Activated naive CD8-positive, alpha-beta T cell treated with anti-CD3 and anti-CD28 coated beads, Interleukin-2, amount 10 ng/mL, durations not matched to agents 7 days and 5 days (primary cell): ENCODE measurements at regions not wholly inside any gene's neighbourhood (a gene's known extent, or its start where the extent isn't known, plus 50 kb on each side); places are given as distances from the start of the nearest gene placed in this dataset.

Source experiments
- ATAC-seq: fragments of 150-1000 bp; cut with Tn5 transposase; one replicate; pipeline ENCODE4 v1.10.0; 2021; ENCODE audit warnings: low read depth, moderate library complexity
- POLR2A ChIA-PET: fragments of 350-600 bp; sonication (Branson Sonifier 250); formaldehyde crosslinking; loops from one replicate; lab custom pipeline; 2021; ENCODE audit warnings: antibody characterized with exemption; lab: Charles Lee
- DNase-seq: peaks from one replicate; pipeline ENCODE4 v3.0.0; 2021
- H3K27ac Mint-ChIP-seq: one replicate; pipeline ENCODE4 v1.8.0; 2022; ENCODE audit warnings: mild to moderate bottlenecking, mixed read lengths
- H3K27me3 Mint-ChIP-seq: one replicate; pipeline ENCODE4 v1.8.0; 2022; ENCODE audit warnings: mild to moderate bottlenecking, moderate library complexity, mixed read lengths
- H3K36me3 Mint-ChIP-seq: one replicate; pipeline ENCODE4 v1.8.0; 2021; ENCODE audit warnings: mild to moderate bottlenecking, mixed read lengths
- H3K4me1 Mint-ChIP-seq: one replicate; pipeline ENCODE4 v1.8.0; 2021; ENCODE audit warnings: mixed read lengths
- H3K4me3 Mint-ChIP-seq: one replicate; pipeline ENCODE4 v1.8.0; 2022; ENCODE audit warnings: mild to moderate bottlenecking, moderate library complexity, mixed read lengths
- H3K9me3 Mint-ChIP-seq: one replicate; pipeline ENCODE4 v1.8.0; 2021; ENCODE audit warnings: mixed read lengths

DNA sequence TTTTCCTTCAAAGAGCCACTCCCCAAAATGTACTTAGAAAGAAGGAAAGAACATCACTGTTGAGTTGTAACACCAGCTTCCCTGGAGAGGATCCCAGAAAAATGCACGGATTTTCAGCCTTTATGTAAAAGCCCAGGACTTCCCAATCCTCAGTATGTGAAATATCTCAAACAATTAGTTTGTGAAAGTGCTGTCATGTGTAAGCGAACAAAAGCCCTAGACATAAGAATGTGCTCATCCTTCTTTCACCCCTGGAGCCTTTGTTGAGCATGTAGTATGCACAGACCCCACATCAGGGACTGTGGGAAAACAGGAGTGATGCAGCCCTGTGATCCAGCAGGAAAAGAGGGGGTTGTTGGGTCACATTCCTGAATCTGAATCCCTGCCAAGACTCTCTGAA lies 441.4 kb upstream of the ZNF507 start:
- H3K4me1 Mint-ChIP-seq, result no peaks in the 10 kb centered on the region
- DNase-seq (no peak), ATAC-seq (no peak)
- no peaks in the 10 kb centered on the region for H3K36me3 Mint-ChIP-seq
- no peak overlapping the region for H3K27ac Mint-ChIP-seq
- H3K27me3 Mint-ChIP-seq, result no peaks in the 10 kb centered on the region
- peaks cover 1% of the 10 kb centered on the region for H3K9me3 Mint-ChIP-seq
- POLR2A ChIA-PET, result no interaction called here
- H3K4me3 Mint-ChIP-seq, result no peak overlapping the region

DNA sequence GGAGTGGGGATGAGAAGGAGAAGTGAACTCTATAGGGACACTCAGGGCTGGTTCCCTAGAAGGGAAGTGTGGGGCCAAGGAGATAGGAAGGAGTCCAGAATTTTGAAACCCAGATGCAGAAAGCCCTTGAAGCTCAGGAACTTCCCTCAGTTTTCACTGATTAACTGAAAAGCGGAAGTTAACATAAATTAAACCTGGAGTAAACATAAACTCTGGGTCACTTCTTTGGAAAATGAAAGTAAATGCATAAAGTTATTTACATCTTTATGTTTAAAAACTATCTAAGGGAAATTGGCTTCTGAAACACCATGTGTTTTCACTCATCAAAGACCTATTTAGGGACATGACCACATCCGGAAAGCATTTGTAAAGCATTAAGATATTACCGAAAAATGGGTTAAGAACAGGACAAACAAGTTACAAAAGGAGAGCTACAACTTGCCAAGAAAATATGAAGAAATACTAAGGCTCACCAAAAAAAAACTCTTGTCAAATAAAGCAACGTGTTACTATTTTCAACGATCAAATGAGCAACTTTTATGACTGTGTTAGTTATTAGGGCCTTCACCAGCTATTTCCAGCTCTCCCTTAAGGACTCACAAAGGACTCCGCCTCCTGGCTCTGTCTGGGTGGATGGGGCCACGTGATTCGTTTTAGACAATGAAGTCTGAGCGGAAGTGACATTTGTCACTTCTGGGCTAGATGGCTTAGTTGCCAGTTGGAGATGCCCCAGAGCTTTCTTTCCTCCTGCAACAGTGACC lies 439.1 kb upstream of the ZNF507 start:
- no peaks in the 10 kb centered on the region for H3K4me1 Mint-ChIP-seq
- peaks cover 1% of the 10 kb centered on the region for H3K9me3 Mint-ChIP-seq
- no peak for ATAC-seq
- H3K27ac Mint-ChIP-seq, result no peak overlapping the region
- no peaks in the 10 kb centered on the region for H3K36me3 Mint-ChIP-seq
- H3K27me3 Mint-ChIP-seq, result no peaks in the 10 kb centered on the region
- no peak overlapping the region for H3K4me3 Mint-ChIP-seq
- no peak for DNase-seq
- POLR2A ChIA-PET, result no interaction called here

DNA sequence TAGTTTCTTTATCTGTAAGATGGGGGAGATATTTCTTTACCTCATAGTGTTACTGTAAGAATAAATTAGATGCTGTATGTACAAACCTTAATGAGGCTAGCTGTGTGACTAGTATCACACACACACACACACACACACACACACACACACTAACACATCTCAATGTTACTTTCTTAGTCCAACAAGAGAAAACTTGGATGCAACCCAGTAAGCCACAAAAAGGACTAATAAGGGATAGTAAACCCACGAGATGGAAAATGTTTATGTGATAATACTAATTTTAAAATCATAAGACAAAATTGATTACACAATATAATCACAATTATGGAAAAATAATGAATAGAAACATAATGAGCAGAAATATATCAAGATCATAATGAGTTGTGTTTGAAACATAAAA lies 437.7 kb upstream of the ZNF507 start:
- H3K4me1 Mint-ChIP-seq, result no peaks in the 10 kb centered on the region
- POLR2A ChIA-PET, result no interaction called here
- DNase-seq (no peak), ATAC-seq (no peak)
- no peaks in the 10 kb centered on the region for H3K36me3 Mint-ChIP-seq
- peaks cover 1% of the 10 kb centered on the region for H3K9me3 Mint-ChIP-seq
- no peak overlapping the region for H3K4me3 Mint-ChIP-seq
- H3K27ac Mint-ChIP-seq, result no peak overlapping the region
- no peaks in the 10 kb centered on the region for H3K27me3 Mint-ChIP-seq

DNA sequence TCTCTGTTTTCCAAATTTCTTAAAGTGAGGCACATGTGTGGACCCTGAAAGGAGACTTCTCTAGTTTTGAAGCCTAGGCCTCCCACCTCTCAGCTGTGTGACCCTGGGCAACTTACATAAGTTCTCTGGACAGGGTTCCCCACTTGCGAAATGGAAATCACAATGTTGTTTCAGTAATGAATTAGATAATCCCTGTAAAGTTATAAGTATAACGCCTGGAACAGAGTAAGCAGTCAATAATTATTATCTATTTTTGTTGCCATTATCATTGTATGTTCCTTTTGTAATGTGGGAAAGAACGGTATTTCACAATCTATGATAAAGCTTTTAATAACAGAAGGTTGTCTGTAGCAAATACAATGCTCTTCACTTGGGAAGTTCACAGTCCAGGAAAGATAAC lies 437.3 kb upstream of the ZNF507 start:
- Mint-ChIP-seq H3K36me3 (no peaks in the 10 kb centered on the region), H3K9me3 (no peaks in the 10 kb centered on the region), H3K27me3 (no peaks in the 10 kb centered on the region), H3K4me3 (no peak overlapping the region), H3K4me1 (no peaks in the 10 kb centered on the region), H3K27ac (no peak overlapping the region)
- POLR2A ChIA-PET, result no interaction called here
- no peak for ATAC-seq
- DNase-seq, result no peak

DNA sequence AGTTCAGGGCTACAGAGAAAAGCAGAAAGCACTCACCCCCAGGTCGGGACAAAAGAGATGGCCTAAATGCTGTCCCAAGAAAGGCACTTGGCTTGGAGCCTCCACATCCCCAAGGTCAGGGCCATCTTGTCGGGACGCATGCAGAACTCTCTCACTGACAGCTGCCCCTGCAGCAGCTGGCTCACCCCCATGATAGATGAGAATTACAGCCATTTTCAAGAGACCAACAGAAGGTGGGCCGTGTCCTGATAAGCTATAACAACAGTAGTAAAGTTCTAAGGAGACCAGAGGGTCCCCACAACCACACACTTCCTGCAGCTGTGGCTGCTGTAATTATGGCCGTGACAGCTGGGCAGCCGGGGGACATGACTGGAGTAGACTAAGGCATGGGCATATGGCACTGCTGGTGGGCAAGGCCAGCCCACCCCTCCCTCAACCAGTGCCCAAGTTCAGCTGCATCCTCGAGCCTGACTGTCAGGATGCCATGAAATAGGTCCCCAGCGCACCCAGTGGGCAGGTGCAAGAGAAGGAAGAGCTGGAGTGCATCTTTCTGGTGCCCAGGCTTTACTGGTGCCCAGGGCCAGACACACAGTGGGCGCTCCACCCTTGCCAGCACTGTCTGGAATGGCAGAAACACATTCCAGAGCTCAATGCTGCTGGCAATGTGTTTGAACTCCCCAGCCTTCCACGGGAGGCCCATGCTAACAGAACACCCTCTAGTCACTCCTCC lies 436.7 kb upstream of the ZNF507 start:
- H3K27me3 Mint-ChIP-seq, result no peaks in the 10 kb centered on the region
- DNase-seq (no peak), ATAC-seq (no peak)
- H3K27ac Mint-ChIP-seq, result no peak overlapping the region
- H3K36me3 Mint-ChIP-seq, result no peaks in the 10 kb centered on the region
- no peaks in the 10 kb centered on the region for H3K9me3 Mint-ChIP-seq
- H3K4me1 Mint-ChIP-seq, result no peaks in the 10 kb centered on the region
- H3K4me3 Mint-ChIP-seq, result no peak overlapping the region
- POLR2A ChIA-PET, result no interaction called here

DNA sequence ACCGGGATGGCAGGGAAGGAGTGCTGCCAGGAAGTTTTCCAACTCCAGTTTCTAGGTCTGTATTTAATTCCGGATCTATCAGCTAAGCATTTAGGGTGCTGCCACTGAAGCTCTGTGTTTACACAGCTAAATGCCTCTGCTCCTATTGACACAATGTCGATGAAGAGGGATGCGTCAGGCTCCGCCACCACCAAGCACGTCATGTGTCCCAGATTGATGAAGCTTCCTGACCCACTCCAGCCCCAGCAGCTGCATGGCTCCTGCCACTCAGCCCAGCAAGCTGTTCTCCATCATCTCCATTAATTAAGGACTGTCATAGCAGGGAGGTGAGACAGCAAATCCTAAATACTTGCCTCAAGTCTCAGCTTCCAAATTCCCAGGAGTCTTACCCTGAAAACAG lies 435.2 kb upstream of the ZNF507 start:
- Mint-ChIP-seq H3K36me3 (no peaks in the 10 kb centered on the region), H3K4me3 (no peak overlapping the region), H3K27me3 (no peaks in the 10 kb centered on the region), H3K9me3 (no peaks in the 10 kb centered on the region), H3K4me1 (no peaks in the 10 kb centered on the region), H3K27ac (no peak overlapping the region)
- ATAC-seq, result no peak
- DNase-seq, result no peak
- POLR2A ChIA-PET, result no interaction called here

DNA sequence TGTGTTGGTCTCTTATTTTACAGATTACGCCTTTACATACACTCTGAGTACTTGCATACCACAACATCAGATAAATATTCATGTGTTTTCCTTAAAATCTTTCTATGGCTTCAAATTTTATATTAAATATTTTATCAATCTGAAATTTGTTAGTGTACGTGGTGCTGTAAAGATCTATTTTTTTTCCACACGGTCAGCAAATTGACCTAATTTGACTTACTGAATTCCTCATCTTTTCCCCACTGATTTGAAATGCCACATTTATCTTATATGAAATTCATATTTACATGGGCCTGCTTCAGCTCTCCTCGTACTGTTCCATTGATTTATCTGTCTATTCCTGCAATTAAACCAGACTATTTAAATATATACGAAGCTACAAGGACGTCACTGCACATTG lies 433.8 kb upstream of the ZNF507 start:
- DNase-seq, result no peak
- POLR2A ChIA-PET, result no interaction called here

DNA sequence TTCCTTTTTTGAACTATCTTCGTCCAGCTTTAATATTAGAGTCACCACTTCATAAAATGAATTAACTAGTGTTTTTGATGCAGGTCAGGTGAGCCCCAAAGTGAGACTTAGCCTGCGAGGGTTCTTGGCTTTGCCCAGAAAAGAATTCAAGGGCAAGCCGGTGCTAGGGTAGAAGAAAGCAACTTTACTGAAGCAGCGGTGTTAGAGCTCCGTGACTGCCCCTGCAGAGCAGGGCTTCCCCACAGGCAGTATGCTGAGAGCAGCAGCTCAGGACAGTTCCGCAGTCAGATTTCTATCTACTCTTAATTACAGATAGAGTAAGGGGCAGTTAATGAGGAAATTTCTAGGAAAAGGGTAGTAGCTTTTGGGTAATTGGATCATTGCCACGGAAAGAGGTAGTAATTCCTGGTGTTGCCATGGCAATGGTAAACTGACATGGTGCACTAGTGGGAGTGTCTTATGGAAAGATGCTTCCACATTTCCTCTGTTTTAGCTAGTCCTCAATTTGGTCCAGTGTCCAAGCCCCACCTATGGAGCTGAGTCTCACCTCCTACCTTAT lies 432.2 kb upstream of the ZNF507 start:
- no peaks in the 10 kb centered on the region for H3K9me3 Mint-ChIP-seq
- H3K27ac Mint-ChIP-seq, result no peak overlapping the region
- ATAC-seq, result no peak
- no peaks in the 10 kb centered on the region for H3K27me3 Mint-ChIP-seq
- no peaks in the 10 kb centered on the region for H3K36me3 Mint-ChIP-seq
- DNase-seq, result no peak
- H3K4me1 Mint-ChIP-seq, result no peaks in the 10 kb centered on the region
- H3K4me3 Mint-ChIP-seq, result no peak overlapping the region
- POLR2A ChIA-PET, result no interaction called here

More for the DNA sequence above, 433.8 kb upstream of the ZNF507 start:
- ATAC-seq, result no peak
- Mint-ChIP-seq H3K27me3 (no peaks in the 10 kb centered on the region), H3K36me3 (no peaks in the 10 kb centered on the region), H3K27ac (no peak overlapping the region), H3K4me1 (no peaks in the 10 kb centered on the region), H3K9me3 (no peaks in the 10 kb centered on the region), H3K4me3 (no peak overlapping the region)

DNA sequence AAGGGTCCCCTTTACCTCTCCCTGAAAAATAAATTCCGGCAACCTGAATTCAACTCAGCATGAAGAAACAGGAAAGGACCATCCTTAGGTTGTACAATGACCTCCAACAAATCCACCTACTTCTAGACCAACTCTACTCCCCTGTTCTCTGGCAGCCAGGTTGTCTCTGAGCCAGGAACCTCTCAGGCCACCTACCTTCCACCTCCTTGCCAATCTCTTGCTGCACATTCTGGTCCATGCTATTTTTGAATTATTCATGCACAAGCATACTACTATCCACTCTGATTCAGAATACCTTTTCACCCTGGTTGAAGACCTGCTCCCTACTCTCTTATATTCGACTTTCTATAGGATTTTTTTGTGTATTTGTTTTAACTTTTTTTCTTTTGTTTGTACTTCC lies 415.0 kb upstream of the ZNF507 start:
- Mint-ChIP-seq H3K4me3 (no peak overlapping the region), H3K4me1 (no peaks in the 10 kb centered on the region), H3K27ac (no peak overlapping the region), H3K27me3 (no peaks in the 10 kb centered on the region), H3K36me3 (no peaks in the 10 kb centered on the region), H3K9me3 (peaks cover 3% of the 10 kb centered on the region)
- POLR2A ChIA-PET, result no interaction called here
- no peak for ATAC-seq
- DNase-seq, result no peak

DNA sequence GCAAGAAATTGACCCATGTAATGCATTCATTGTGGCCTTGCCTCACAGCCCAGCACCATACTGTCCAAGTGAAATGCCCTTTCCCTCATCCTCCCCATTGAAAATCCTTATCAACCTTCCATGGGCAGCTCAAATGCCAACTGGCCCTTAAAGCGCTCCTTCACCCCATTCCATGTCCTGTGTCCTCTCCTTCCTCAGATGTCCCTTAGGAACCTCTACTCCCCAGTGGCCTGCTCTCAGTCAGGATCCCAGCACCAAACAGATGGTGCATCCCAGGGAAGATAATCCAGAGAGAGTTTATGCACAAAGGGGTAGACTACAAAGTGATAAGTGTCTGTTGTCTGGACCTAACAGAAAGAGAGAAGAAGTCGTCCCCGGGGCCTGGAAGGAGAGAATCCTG lies 407.4 kb upstream of the ZNF507 start:
- H3K27me3 Mint-ChIP-seq, result no peaks in the 10 kb centered on the region
- H3K9me3 Mint-ChIP-seq, result peaks cover 5% of the 10 kb centered on the region
- DNase-seq (no peak), ATAC-seq (no peak)
- H3K36me3 Mint-ChIP-seq, result no peaks in the 10 kb centered on the region
- H3K4me3 Mint-ChIP-seq, result no peak overlapping the region
- POLR2A ChIA-PET, result no interaction called here
- no peaks in the 10 kb centered on the region for H3K4me1 Mint-ChIP-seq
- H3K27ac Mint-ChIP-seq, result no peak overlapping the region

DNA sequence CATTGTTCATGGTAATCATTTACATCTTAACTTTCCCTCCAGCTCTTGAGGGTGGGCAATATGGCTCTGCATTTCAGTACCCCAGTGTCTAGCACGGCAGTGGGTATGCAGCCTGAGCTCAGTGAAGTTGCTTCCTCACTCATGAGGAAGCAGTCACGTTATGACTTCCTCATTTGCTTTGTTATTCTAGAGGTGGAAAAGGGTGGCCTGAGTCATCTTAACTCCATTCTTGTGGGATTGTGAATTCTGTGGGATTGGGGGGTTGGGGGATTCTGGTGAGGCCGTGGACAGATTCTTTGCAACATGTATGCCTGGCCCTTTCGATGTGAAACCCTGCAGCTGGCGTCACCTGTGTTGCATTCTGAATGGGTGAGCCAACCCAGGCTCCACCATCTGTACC lies 406.7 kb upstream of the ZNF507 start:
- H3K4me1 Mint-ChIP-seq, result no peaks in the 10 kb centered on the region
- no peak overlapping the region for H3K4me3 Mint-ChIP-seq
- ATAC-seq (no peak), DNase-seq (no peak)
- no peak overlapping the region for H3K27ac Mint-ChIP-seq
- no peaks in the 10 kb centered on the region for H3K36me3 Mint-ChIP-seq
- peaks cover 5% of the 10 kb centered on the region for H3K9me3 Mint-ChIP-seq
- POLR2A ChIA-PET, result no interaction called here
- no peaks in the 10 kb centered on the region for H3K27me3 Mint-ChIP-seq

DNA sequence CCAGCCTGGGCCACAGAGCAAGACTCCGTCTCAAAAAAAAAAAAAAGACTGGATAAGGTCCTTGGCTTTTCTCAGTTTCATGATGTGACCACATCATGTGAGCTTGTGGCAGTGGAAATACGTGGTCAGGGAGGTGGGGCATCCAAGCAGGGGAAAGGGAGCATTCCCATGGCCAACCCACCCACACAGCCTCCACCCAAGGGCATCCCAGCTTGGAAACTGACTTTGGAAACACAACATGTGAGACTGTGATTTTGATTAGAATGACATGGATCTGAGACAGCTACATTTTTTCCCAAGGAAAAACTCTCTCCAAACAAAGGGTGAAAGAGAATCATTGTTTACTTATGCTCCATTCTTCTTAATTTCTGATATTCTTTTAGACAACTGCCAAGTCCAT lies 405.0 kb upstream of the ZNF507 start:
- H3K9me3 Mint-ChIP-seq, result peaks cover 5% of the 10 kb centered on the region
- no peak overlapping the region for H3K4me3 Mint-ChIP-seq
- POLR2A ChIA-PET, result no interaction called here
- DNase-seq, result no peak
- no peaks in the 10 kb centered on the region for H3K27me3 Mint-ChIP-seq
- H3K36me3 Mint-ChIP-seq, result no peaks in the 10 kb centered on the region
- no peak for ATAC-seq
- H3K4me1 Mint-ChIP-seq, result no peaks in the 10 kb centered on the region
- no peak overlapping the region for H3K27ac Mint-ChIP-seq

DNA sequence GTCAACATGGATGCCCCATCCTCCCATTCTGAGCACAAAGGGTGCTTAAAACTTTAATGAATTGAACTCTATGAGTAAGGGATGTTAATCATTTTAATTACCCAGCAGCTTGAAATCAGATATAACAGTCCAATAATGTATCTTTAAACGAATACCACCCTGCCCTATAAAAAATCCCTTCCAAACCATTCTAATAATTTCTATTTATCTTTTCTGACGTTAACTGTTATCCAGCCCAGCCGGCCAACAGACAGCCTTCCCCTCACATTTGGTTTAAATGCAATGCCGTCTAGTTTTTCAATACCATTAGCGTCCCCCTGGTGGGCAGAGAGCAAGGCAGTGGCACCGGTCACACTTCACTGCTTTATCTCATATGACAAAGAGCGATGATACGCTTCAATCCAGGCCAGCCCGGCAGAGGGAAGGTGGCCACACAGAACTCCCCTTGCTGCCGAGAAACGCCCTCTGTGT lies 402.2 kb upstream of the ZNF507 start:
- Mint-ChIP-seq H3K4me1 (no peaks in the 10 kb centered on the region), H3K36me3 (no peaks in the 10 kb centered on the region), H3K27ac (no peak overlapping the region), H3K27me3 (no peaks in the 10 kb centered on the region), H3K4me3 (no peak overlapping the region), H3K9me3 (peaks cover 1% of the 10 kb centered on the region)
- DNase-seq, result no peak
- POLR2A ChIA-PET, result no interaction called here
- no peak for ATAC-seq

DNA sequence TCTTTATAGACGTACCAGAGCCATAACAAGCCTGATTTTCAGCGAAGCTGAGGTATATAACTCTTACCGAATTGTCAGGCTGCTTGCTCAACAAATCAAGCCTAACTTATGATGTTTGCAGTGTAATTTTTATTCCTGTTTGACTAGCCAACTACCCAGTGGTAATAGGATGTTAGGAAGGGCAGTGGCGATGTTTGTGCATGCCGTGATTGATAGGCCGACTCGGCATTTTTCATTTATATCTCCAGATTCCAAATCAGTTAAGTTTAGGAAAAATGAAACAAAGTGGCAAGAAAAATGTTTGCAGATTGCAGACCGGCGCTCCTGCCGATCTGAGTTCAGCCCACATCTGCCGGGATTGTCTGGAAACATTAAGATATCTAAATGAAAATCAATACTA lies 401.6 kb upstream of the ZNF507 start:
- Mint-ChIP-seq H3K4me1 (no peaks in the 10 kb centered on the region), H3K27ac (no peak overlapping the region), H3K9me3 (peaks cover 1% of the 10 kb centered on the region), H3K27me3 (no peaks in the 10 kb centered on the region), H3K36me3 (no peaks in the 10 kb centered on the region), H3K4me3 (no peak overlapping the region)
- ATAC-seq (no peak), DNase-seq (no peak)
- POLR2A ChIA-PET, result no interaction called here
